ENCODE measurements at regions not wholly inside any gene's neighbourhood (a gene's known extent, or its start where the extent isn't known, plus 50 kb on each side); places are given as distances from the start of the nearest gene placed in this dataset.
"Not testable (repeated sequence)": the region's sequence is repeated elsewhere in the genome, so short reads cannot be mapped to it uniquely, and the experiment has no call there.

- DNase-seq = no peak
Observed at GRCh38 chr4:177809791-177810190, 367.6 kb upstream of the AGA start.

- no peak for DNase-seq
Observed at GRCh38 chr4:177810220-177810619, 368.0 kb upstream of the AGA start.

DNA sequence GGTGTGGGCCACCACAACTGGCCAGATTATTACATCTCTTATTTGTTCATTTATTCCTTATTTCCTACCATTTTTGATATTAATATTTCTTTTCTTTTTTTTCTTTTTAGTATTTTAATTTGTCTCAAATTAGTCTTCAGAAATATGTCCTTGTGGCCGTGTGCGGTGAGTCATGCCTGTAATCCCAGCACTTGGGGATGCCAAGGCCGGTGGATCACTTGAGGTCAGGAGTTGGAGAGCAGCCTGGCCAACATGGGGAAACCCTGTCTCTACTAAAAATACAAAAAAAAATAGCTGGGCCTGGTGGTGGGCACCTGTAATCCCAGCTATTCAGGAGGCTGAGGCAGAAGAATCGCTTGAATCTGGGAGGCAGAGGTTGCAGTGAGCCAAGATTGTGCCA lies 376.2 kb upstream of the AGA start:
- not testable (repeated sequence) for DNase-seq

DNA sequence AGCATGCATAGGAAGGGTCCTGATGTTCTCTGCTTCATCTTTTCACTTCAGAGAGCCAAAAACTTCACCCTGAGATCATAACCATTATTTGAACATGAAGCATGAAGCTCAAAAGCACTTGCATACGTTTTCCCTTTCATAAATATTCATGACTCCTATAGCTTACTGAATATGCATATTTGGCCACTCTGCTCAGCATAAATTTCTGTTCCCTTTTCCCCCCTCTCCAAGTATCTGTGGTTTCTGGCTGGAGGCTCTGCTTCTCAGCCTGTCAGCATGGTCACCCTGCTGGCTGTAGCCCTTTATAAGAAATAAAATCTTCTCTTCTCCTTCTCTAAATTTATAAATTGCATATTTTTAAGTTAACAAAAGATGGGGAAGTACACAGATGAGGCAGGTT lies 384.7 kb upstream of the AGA start:
- no peak for DNase-seq

DNA sequence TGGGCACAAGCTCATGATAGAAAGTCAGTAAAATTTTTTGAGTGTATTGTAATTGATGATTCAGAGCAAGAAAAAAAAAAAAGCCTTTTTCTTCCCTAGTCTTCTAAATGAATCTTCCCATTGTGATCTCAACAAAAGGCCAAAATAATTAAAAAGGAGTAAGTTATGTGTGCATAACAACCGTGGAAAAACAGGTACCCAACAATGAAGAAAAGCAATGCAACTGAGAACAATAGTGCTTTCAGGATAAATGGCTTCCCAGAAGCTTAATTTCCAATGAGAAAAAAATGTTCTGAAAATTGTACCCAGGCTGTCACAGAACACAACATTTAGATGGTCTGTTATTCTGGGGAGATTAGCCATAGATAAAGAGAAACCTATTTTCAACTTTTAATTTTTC lies 399.0 kb upstream of the AGA start:
- no peak for DNase-seq

- no peak for DNase-seq
Observed at GRCh38 chr4:177853229-177853628, 411.0 kb upstream of the AGA start.

DNA sequence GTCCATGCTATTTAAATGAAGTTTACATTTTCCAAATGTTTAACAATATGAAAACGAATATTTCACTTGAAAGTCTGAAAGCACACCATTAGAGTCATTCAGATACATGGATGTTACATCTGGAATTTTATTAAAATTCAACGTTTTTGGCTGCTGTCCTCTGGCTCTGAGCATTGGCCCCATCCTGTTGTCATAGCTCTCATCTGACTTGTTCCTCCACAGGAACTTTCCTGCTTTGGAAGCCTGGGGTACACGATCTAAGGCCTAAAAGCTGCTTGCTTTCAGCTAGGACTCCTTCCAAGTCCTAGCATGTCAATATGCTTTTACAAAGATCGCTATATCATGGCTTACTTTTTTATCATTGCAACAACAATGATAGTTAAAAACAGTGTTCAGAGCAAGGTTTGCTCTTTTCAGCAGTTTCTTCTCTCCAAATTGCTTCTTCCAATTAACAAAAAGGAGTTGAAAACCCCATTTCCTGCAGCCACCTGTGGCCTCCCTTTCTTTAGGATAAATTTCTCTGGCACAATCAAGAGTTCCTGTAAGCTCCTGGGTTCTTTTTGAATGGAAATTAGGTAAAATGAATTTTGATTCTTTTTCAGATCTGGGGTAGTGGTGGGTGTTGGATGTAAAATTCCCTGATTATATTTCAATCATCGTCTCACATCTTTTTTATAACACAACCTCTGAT lies 413.4 kb upstream of the AGA start:
- DNase-seq = no peak

DNA sequence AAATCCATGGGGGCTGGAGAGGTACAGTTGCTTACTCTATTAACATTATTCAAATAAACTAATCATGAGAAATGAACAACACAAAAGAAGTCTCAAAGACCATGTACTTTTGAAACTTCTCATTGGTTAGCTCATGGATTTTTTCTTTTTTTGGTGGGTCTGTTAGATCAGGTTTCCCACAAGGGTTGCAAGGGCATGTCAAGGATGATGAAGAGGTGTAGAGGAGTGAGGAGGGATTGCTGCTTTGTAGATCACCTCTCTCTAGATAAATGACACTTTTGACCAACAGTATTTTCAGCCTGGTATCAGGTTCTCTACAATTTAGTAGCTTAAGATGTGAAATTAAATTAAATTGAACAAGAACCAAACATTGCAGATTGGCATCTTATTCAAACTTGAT lies 417.9 kb upstream of the AGA start:
- DNase-seq = no peak

DNA sequence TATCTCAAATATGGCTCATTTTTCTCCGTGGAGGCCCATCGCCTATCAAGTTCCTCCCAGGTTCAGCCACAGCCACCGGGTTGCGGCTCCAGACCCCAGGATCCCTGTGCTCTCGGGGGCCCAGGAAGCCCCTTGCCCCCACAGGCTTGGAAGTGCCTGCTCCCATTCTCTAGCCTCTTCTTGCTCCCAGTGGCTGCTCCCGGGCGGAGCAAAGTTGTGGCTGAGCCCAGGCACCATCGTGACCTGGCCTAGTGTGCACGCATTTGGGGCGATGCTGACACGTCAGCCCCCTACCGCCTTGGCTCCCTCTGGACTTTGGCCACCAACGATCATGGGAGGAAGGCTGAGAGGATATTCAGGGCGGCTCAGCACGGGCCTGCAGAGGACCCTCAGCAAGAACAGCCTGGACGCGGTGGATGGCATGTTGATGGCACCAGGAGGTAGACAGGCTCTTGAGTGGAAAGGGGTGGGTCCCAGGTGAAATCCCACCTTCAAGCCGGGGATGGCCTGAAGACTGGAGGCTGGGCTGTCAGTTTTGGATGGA lies 419.4 kb upstream of the AGA start:
- DNase-seq = no peak

GRCh38 chr4:177862541-177863176 lies 420.4 kb upstream of the AGA start:
- no peak for DNase-seq

DNA sequence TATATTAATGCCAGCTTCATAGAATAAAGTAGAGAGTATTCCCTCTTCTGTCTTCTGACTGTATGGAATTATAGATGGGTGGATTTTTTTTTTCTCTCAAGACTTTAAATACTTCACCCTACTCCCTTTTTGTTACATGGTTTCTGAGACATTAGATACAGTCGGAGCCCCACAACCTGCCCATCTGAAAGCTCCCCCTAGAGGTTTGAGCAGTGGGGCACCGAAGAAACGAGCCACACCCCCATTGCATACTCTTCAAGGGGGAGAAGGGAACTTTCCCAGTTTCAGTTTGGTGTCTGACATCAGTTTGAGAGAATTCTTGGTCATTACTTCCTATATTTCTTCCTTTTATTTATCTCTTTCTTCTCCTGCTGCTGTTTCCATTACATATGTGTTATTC lies 437.6 kb upstream of the AGA start:
- DNase-seq = no peak

- no peak for DNase-seq
Observed at GRCh38 chr4:177895136-177895535, 452.9 kb upstream of the AGA start.

DNA sequence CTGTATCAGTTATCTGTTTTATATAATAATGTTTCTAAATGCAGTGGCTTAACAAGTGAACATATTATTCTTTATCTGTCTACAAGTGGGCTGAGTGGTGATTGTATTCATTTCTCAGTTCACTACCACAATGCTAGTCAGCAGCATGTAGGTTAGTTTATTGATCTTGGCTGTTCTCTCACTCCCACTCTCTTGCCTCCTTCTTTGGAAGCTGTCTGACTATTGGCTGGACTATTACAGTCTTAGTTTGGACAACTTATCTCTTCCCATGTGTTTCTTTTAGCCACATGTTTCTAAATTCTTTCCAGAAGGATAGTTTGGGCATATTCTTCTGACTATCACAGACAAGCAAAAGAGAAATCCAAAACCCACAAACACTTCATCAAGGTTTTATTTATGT lies 459.5 kb upstream of the AGA start:
- no peak for DNase-seq

GRCh38 chr4:177902386-177902785 lies 460.1 kb upstream of the AGA start:
- DNase-seq = no peak

GRCh38 chr4:177907736-177908424 lies 465.6 kb upstream of the AGA start:
- no peak for DNase-seq

- DNase-seq = no peak
Observed at GRCh38 chr4:177921715-177922114, 479.5 kb upstream of the AGA start.

- no peak for DNase-seq
Observed at GRCh38 chr4:177923888-177924287, 481.7 kb upstream of the AGA start.

DNA sequence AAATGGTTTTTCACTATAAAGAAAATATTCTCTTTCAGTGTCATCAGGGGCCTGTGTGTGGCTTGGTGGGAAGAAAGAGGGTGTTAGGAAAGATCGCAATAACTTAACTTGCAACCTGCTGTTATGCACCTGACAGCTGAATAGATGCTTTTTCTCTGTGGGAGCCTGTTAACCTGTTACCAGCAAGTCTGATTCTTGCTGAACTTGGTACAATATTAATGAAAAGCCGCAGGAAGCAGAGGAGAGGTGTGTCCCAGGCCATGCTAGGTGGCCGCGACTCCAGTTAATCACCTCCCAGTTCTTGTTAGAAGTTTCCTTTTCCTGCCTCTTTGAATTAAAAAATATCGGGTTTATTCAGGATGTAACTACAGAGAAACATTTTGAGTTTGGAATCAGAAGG lies 494.8 kb upstream of the AGA start:
- no peak for DNase-seq

DNA sequence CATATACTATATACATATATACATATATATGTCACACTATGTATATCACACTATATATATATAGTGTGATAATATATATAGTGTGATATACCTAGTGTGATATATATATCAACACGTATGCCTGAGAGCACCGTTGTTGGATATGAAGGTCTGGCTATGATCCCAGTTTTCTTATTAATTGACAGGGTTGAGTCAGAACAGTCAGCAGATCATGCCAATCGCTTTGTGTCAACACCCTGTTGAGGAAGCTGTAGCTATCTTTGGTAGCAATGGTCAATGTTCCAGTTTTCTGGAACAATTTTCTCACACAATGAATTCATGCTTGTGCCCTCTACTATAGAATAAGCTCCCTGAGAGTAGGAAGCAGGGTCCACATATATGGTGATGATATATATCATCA lies 496.0 kb upstream of the AGA start:
- no peak for DNase-seq

GRCh38 chr4:177945268-177945667 lies 503.0 kb upstream of the AGA start:
- DNase-seq = no peak

DNA sequence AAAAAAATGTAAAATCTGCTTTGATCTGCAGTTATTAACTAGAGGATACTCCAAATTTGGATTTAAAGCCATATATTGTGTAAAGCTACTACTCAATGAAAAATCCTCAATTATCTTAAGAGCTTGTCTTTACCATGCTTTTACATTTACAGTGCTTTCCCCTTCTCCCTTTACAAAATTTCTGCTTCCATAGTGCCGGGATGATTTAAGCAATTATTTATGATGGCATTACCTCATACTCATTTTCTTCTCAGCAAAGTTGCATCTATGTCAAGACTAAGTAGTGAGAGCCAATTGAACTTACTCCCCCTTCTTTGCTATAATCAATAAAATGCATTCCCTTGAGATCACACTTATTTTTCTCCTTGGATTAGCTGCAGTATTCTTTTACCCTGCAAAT lies 505.4 kb upstream of the AGA start:
- no peak for DNase-seq

- no peak for DNase-seq
Observed at GRCh38 chr4:177948853-177949252, 506.6 kb upstream of the AGA start.

GRCh38 chr4:177951026-177951425 lies 508.8 kb upstream of the AGA start:
- no peak for DNase-seq

GRCh38 chr4:177952723-177953122 lies 510.5 kb upstream of the AGA start:
- DNase-seq = no peak

Measured in CD4-positive, alpha-beta T cell treated with Interleukin-4 for 1 hour (primary cell).